OCI-LY7 (cell line): ENCODE measurements at regions not wholly inside any gene's neighbourhood (a gene's known extent, or its start where the extent isn't known, plus 50 kb on each side); places are given as distances from the start of the nearest gene placed in this dataset.

Source experiments
- EZH2phosphoT487 ChIP-seq: fragments of 200-600 bp; sonication (generic); IDR thresholded peaks from 2 replicates; pipeline ENCODE4 v1.6.1; 2018; ENCODE audit warnings: low read depth, borderline replicate concordance, mild to moderate bottlenecking, mixed run types, antibody characterized with exemption, low read length, moderate library complexity, mixed read lengths
- TF ChIP-seq, protein P1 (sequence below): fragments of 200-600 bp; sonication (generic); conservative IDR thresholded peaks from 2 replicates; pipeline ENCODE4 v1.5.1; 2014; ENCODE audit warnings: mild to moderate bottlenecking, antibody characterized with exemption, low read length, moderate library complexity, mixed read lengths

DNA sequence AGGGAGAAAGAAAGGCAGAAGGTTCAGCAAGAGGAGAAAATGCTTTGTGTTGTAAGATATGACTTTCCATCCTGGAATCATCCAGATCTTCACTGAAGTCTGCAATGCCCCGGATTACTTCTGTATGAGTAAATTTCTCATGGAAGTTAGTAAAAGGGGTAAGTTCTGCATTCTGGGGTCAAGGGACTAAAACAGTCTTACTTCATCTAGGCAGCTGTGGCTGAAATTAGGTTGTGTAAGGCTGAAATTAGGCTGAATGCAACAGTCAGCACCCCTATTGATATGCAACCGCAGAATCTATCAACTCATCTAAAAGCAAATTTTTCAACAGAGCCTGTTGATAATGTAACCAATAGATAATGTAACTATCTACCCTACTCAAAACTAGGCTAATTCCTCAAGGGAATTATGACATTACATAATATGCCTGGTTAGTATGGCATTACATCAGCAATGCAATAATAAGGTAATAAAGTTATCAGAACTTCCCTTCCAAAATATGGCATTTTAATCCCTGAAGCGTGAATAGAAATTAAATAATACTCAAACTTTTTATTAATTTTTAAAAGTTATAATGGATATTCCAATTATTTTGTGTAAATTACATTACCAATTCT, 671.7 kb upstream of the CITED2 start:
- TF ChIP-seq, protein P1, sequence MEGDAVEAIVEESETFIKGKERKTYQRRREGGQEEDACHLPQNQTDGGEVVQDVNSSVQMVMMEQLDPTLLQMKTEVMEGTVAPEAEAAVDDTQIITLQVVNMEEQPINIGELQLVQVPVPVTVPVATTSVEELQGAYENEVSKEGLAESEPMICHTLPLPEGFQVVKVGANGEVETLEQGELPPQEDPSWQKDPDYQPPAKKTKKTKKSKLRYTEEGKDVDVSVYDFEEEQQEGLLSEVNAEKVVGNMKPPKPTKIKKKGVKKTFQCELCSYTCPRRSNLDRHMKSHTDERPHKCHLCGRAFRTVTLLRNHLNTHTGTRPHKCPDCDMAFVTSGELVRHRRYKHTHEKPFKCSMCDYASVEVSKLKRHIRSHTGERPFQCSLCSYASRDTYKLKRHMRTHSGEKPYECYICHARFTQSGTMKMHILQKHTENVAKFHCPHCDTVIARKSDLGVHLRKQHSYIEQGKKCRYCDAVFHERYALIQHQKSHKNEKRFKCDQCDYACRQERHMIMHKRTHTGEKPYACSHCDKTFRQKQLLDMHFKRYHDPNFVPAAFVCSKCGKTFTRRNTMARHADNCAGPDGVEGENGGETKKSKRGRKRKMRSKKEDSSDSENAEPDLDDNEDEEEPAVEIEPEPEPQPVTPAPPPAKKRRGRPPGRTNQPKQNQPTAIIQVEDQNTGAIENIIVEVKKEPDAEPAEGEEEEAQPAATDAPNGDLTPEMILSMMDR = no peak
- no peak for TF ChIP-seq EZH2phosphoT487
